GM10266 (cell line): ENCODE measurements at regions not wholly inside any gene's neighbourhood (a gene's known extent, or its start where the extent isn't known, plus 50 kb on each side); places are given as distances from the start of the nearest gene placed in this dataset.
A peak's percentile ranks its signal among the peaks of the same experiment; 100 is the strongest.

Experiments
- DNase-seq: peaks from one replicate; pipeline ENCODE4 v3.0.0; 2012; ENCODE audit errors: extremely low spot score
- TF ChIP-seq, protein P1 (sequence below): IDR thresholded peaks from 2 replicates; pipeline ENCODE4 v1.5.1; 2012; ENCODE audit warnings: mild to moderate bottlenecking, low read depth; ENCODE audit not compliant: control insufficient read depth, insufficient read depth; ENCODE audit errors: missing control alignments

- no peak for DNase-seq
- TF ChIP-seq, protein P1, sequence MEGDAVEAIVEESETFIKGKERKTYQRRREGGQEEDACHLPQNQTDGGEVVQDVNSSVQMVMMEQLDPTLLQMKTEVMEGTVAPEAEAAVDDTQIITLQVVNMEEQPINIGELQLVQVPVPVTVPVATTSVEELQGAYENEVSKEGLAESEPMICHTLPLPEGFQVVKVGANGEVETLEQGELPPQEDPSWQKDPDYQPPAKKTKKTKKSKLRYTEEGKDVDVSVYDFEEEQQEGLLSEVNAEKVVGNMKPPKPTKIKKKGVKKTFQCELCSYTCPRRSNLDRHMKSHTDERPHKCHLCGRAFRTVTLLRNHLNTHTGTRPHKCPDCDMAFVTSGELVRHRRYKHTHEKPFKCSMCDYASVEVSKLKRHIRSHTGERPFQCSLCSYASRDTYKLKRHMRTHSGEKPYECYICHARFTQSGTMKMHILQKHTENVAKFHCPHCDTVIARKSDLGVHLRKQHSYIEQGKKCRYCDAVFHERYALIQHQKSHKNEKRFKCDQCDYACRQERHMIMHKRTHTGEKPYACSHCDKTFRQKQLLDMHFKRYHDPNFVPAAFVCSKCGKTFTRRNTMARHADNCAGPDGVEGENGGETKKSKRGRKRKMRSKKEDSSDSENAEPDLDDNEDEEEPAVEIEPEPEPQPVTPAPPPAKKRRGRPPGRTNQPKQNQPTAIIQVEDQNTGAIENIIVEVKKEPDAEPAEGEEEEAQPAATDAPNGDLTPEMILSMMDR, result no peak
Measured at GRCh38 chr2:228665232-228665631, 483.7 kb upstream of the SPHKAP start.

DNA sequence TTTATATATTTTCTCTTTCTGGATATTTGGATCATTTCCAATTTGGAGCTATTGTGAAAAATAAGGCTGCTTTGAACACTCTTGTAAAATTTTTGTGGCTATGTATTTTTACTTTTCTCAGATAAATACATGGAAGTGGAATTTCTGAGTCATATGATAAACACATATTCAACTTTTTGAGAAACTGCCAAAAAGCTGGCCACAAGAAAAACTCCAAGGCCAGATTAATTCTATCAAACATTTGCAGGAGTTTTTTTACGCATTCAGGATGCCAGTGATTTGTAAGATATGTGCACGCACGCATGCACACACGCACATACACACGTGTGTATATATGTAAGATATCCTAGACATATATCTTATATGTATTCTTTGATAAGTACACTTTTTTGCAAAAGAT is 477.5 kb upstream of the SPHKAP start:
- no peak for DNase-seq
- TF ChIP-seq, protein P1, result no peak

DNA sequence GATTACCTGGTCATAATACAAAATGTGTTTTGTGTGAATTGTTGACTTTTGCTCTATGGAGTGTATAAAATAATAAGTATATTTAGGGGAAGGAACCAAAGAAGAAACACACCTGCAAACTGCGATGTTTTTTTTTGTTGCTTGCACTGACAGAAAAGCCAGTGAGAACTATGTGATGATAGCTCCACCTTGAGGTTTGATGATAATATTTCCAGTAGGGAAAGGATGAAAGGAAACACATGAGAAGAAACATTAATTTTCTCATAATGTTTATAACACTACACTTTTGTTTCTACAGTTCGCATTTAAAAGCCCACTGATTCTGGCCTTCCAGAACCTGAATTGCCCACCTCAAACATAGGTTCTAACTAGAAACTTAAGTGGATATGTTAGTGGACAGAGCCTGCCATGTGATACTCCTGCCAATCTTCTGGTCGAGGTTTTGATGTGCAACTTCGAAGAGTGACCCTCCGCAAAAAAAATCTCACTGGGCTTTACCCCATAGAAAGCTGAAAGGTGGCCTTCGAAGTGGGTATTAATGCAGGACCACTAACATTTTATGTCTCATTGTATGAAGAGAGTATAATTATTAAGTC is 476.4 kb upstream of the SPHKAP start:
- DNase-seq, result peak; percentile 7
- TF ChIP-seq, protein P1, result no peak

DNA sequence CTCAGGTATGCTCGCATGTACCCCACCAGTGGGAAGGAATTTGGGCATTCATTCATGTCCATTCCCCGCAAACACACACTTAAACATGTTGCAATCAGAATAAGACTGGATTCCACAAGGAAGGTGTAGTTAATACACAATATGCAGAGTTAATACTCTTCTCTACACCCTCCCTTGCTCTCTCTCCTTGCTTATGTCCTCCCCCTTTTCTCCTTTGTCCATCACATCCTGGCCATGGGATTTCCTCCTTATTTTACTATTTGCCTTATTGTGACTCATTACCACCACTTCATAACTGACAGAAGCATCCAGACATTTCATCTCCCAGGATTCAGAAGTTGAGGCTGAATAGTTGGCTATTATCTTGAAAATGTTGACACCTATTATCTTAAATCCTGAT is 473.8 kb upstream of the SPHKAP start:
- no peak for DNase-seq
- TF ChIP-seq, protein P1, result no peak

- no peak for DNase-seq
Measured at GRCh38 chr2:228654707-228655106, 473.2 kb upstream of the SPHKAP start.

GRCh38 chr2:228653884-228654283 is 472.4 kb upstream of the SPHKAP start:
- TF ChIP-seq, protein P1, result no peak
- no peak for DNase-seq

More at GRCh38 chr2:228654707-228655106, 473.2 kb upstream of the SPHKAP start:
- TF ChIP-seq, protein P1, result no peak

GRCh38 chr2:228652366-228652765 is 470.9 kb upstream of the SPHKAP start:
- TF ChIP-seq, protein P1, result no peak
- DNase-seq, result no peak
